Peyer's patch (tissue), 4 donors: ENCODE measurements at regions not wholly inside any gene's neighbourhood (a gene's known extent, or its start where the extent isn't known, plus 50 kb on each side); places are given as distances from the start of the nearest gene placed in this dataset.
A peak's percentile ranks its signal among the peaks of the same experiment; 100 is the strongest.

Source experiments
- POLR2A ChIP-seq, 2 donors: fragments of 450-650 bp; IDR thresholded peaks; one replicate each; pipeline ENCODE4 v1.5.1; 2017; ENCODE audit warnings: antibody characterized with exemption in 2 of 2, mild to moderate bottlenecking in 2 of 2, moderate library complexity in 2 of 2
- TF ChIP-seq, protein P1 (sequence below), 6 experiments: fragments of 450-650 bp in 4 of 6; fragments of 200-600 bp in 2 of 6; sonication (generic) in 1 of 6; IDR thresholded peaks; one replicate each; pipeline ENCODE4 v1.5.1; 2017 to 2019; ENCODE audit warnings: antibody characterized with exemption in 6 of 6, mild to moderate bottlenecking in 3 of 6, moderate library complexity in 1 of 6

GRCh38 chr5:174520420-174521396, 203.7 kb upstream of the MSX2 start:
- TF ChIP-seq, protein P1, sequence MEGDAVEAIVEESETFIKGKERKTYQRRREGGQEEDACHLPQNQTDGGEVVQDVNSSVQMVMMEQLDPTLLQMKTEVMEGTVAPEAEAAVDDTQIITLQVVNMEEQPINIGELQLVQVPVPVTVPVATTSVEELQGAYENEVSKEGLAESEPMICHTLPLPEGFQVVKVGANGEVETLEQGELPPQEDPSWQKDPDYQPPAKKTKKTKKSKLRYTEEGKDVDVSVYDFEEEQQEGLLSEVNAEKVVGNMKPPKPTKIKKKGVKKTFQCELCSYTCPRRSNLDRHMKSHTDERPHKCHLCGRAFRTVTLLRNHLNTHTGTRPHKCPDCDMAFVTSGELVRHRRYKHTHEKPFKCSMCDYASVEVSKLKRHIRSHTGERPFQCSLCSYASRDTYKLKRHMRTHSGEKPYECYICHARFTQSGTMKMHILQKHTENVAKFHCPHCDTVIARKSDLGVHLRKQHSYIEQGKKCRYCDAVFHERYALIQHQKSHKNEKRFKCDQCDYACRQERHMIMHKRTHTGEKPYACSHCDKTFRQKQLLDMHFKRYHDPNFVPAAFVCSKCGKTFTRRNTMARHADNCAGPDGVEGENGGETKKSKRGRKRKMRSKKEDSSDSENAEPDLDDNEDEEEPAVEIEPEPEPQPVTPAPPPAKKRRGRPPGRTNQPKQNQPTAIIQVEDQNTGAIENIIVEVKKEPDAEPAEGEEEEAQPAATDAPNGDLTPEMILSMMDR (IDR thresholded peaks at IDR 0.05), result peak in 3 of 6 experiments; percentile 14 to 21 (median 17)
- TF ChIP-seq POLR2A (IDR thresholded peaks at IDR 0.05), result no peak
